GM23248 (cell line): ENCODE measurements at regions not wholly inside any gene's neighbourhood (a gene's known extent, or its start where the extent isn't known, plus 50 kb on each side); places are given as distances from the start of the nearest gene placed in this dataset.

ENCODE experiments used
- EZH2 ChIP-seq: fragments of 200-600 bp; sonication (generic); IDR thresholded peaks from 2 replicates; pipeline ENCODE4 v1.6.1; 2018; ENCODE audit warnings: antibody characterized with exemption, mild to moderate bottlenecking; ENCODE audit not compliant: insufficient read depth, poor library complexity, severe bottlenecking
- EZH2phosphoT487 ChIP-seq: fragments of 200-600 bp; sonication (generic); IDR thresholded peaks from 2 replicates; pipeline ENCODE4 v1.6.1; 2018; ENCODE audit warnings: antibody characterized with exemption, moderate library complexity, mild to moderate bottlenecking, low read depth; ENCODE audit not compliant: insufficient read depth

GRCh38 chr5:68012429-68012828 lies 203.1 kb upstream of the PIK3R1 start:
- no peak for TF ChIP-seq EZH2
- TF ChIP-seq EZH2phosphoT487 = no peak
